ENCODE measurements at regions not wholly inside any gene's neighbourhood (a gene's known extent, or its start where the extent isn't known, plus 50 kb on each side); places are given as distances from the start of the nearest gene placed in this dataset.

DNA sequence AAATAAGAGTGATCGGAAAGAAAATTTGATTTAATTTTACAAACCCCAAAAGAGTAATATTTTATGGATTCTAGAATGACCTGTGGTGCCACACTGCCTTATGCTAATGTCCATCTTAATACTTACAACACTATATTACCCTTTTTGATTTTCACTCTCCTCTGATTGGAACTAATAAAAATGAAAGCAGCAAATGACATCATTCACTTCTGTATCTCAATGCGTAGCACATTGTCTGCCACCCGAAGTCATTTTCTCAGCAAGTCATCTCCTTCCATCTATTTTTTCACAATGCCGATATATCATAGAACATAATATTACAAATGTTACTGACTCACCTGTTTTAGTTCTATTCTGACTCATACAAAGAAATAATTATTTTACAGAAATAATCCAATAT lies 127.5 kb upstream of the PCLO start:
- Histone ChIP-seq H3K9ac (ENCODE audit: low read depth, low read length, poor library complexity, severe bottlenecking) (no peak overlapping the region), H3K27me3 (ENCODE audit: insufficient read depth, low read length, poor library complexity, severe bottlenecking) (no peaks in the 10 kb centered on the region), H3F3A (ENCODE audit: low read depth) (no peaks in the 10 kb centered on the region), H3K4me3 (ENCODE audit: low read length, poor library complexity, severe bottlenecking) (no peak overlapping the region), H3K9me2 (replicated peaks; ENCODE audit: low read depth, low read length) (no peaks in the 10 kb centered on the region), H3K79me2 (ENCODE audit: insufficient read depth, low read length) (no peaks in the 10 kb centered on the region), H4K20me1 (ENCODE audit: insufficient read depth, low read length, poor library complexity, severe bottlenecking) (no peaks in the 10 kb centered on the region), H3K4me2 (ENCODE audit: low read depth, low read length, poor library complexity, severe bottlenecking) (no peak overlapping the region), H3K9me3 (ENCODE audit: insufficient read depth, low read depth, low read length) (no peaks in the 10 kb centered on the region), H3K4me1 (ENCODE audit: insufficient read depth, low read length, poor library complexity, severe bottlenecking) (peaks cover 4% of the 10 kb centered on the region), H2AFZ (ENCODE audit: low read length) (no peak overlapping the region), H3K36me3 (ENCODE audit: insufficient read depth, low read length) (no peaks in the 10 kb centered on the region)
- TF ChIP-seq, protein P1, sequence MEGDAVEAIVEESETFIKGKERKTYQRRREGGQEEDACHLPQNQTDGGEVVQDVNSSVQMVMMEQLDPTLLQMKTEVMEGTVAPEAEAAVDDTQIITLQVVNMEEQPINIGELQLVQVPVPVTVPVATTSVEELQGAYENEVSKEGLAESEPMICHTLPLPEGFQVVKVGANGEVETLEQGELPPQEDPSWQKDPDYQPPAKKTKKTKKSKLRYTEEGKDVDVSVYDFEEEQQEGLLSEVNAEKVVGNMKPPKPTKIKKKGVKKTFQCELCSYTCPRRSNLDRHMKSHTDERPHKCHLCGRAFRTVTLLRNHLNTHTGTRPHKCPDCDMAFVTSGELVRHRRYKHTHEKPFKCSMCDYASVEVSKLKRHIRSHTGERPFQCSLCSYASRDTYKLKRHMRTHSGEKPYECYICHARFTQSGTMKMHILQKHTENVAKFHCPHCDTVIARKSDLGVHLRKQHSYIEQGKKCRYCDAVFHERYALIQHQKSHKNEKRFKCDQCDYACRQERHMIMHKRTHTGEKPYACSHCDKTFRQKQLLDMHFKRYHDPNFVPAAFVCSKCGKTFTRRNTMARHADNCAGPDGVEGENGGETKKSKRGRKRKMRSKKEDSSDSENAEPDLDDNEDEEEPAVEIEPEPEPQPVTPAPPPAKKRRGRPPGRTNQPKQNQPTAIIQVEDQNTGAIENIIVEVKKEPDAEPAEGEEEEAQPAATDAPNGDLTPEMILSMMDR (conservative IDR thresholded peaks at IDR 0.05; ENCODE audit: low read length), result no peak
- TF ChIP-seq EZH2phosphoT487 (IDR thresholded peaks at IDR 0.05; ENCODE audit: borderline replicate concordance), result no peak

DNA sequence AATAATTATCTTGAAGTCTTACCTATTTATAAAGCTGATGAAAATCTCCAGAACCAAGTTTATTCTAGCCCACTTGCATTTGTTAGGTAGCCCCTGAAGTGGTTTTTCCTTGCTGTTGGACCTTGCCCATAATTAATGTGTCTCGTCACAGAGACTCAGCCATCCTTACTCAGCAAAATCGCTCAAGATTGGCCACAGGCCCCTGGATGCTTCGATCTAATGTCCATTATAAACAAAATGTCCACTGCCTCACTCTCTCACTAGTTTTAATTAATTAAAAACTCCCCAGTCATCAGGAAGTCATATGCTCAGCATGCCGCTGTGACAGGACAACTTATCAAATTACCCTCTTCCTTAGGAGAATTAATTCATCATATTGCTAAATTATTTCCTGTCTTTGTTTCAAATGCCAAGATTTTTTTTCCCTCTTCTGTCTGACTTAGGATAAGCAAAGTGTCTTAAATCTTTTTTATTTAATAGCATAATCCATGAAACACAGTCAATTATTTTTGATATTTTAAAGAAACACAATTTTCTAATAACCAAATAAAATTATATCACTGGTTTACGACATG lies 126.8 kb upstream of the PCLO start:
- Histone ChIP-seq H3K36me3 (ENCODE audit: insufficient read depth, low read length) (no peaks in the 10 kb centered on the region), H3K4me3 (ENCODE audit: low read length, poor library complexity, severe bottlenecking) (no peak overlapping the region), H3K9me2 (replicated peaks; ENCODE audit: low read depth, low read length) (no peaks in the 10 kb centered on the region), H3K79me2 (ENCODE audit: insufficient read depth, low read length) (no peaks in the 10 kb centered on the region), H3F3A (ENCODE audit: low read depth) (no peaks in the 10 kb centered on the region), H3K9ac (ENCODE audit: low read depth, low read length, poor library complexity, severe bottlenecking) (no peak overlapping the region), H4K20me1 (ENCODE audit: insufficient read depth, low read length, poor library complexity, severe bottlenecking) (no peaks in the 10 kb centered on the region), H3K4me1 (ENCODE audit: insufficient read depth, low read length, poor library complexity, severe bottlenecking) (peaks cover 4% of the 10 kb centered on the region), H3K27me3 (ENCODE audit: insufficient read depth, low read length, poor library complexity, severe bottlenecking) (no peaks in the 10 kb centered on the region), H3K9me3 (ENCODE audit: insufficient read depth, low read depth, low read length) (no peaks in the 10 kb centered on the region), H3K4me2 (ENCODE audit: low read depth, low read length, poor library complexity, severe bottlenecking) (no peak overlapping the region), H2AFZ (ENCODE audit: low read length) (no peak overlapping the region)
- TF ChIP-seq, protein P1 (conservative IDR thresholded peaks at IDR 0.05; ENCODE audit: low read length), result no peak
- TF ChIP-seq EZH2phosphoT487 (IDR thresholded peaks at IDR 0.05; ENCODE audit: borderline replicate concordance), result no peak

DNA sequence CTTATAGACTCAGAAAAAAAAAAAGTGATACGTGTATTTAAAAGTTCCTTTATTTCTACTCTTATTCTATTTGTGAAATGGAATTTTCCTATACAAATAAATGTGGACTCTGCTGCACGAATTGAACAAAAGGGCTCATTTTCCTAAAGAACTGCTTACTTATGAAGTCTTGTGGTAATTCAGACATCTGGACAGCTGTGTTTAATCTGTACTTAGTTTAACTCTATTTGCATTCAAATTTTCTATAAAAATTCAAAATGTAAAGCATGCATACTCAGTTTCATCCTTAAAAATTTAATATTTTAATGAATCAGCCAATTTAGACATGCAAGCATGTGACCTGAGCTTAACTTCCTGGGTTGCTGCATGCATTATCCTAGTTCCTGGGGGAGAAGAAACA lies 118.0 kb upstream of the PCLO start:
- TF ChIP-seq, protein P1 (conservative IDR thresholded peaks at IDR 0.05; ENCODE audit: low read length), result no peak
- no peak for TF ChIP-seq EZH2phosphoT487 (IDR thresholded peaks at IDR 0.05; ENCODE audit: borderline replicate concordance)
- peaks cover 5% of the 10 kb centered on the region for H3K4me1 ChIP-seq (ENCODE audit: insufficient read depth, low read length, poor library complexity, severe bottlenecking)
- no peaks in the 10 kb centered on the region for H3K36me3 ChIP-seq (ENCODE audit: insufficient read depth, low read length)
- no peaks in the 10 kb centered on the region for H3K9me2 ChIP-seq (replicated peaks; ENCODE audit: low read depth, low read length)
- H3K4me2 ChIP-seq (ENCODE audit: low read depth, low read length, poor library complexity, severe bottlenecking), result no peak overlapping the region
- H3K79me2 ChIP-seq (ENCODE audit: insufficient read depth, low read length), result no peaks in the 10 kb centered on the region
- H3K9ac ChIP-seq (ENCODE audit: low read depth, low read length, poor library complexity, severe bottlenecking), result no peak overlapping the region
- H3K9me3 ChIP-seq (ENCODE audit: insufficient read depth, low read depth, low read length), result no peaks in the 10 kb centered on the region
- no peak overlapping the region for H3K4me3 ChIP-seq (ENCODE audit: low read length, poor library complexity, severe bottlenecking)
- H3F3A ChIP-seq (ENCODE audit: low read depth), result no peaks in the 10 kb centered on the region
- H4K20me1 ChIP-seq (ENCODE audit: insufficient read depth, low read length, poor library complexity, severe bottlenecking), result no peaks in the 10 kb centered on the region
- H2AFZ ChIP-seq (ENCODE audit: low read length), result no peak overlapping the region
- H3K27me3 ChIP-seq (ENCODE audit: insufficient read depth, low read length, poor library complexity, severe bottlenecking), result no peaks in the 10 kb centered on the region
